ENCODE measurements at regions not wholly inside any gene's neighbourhood (a gene's known extent, or its start where the extent isn't known, plus 50 kb on each side); places are given as distances from the start of the nearest gene placed in this dataset.

DNA sequence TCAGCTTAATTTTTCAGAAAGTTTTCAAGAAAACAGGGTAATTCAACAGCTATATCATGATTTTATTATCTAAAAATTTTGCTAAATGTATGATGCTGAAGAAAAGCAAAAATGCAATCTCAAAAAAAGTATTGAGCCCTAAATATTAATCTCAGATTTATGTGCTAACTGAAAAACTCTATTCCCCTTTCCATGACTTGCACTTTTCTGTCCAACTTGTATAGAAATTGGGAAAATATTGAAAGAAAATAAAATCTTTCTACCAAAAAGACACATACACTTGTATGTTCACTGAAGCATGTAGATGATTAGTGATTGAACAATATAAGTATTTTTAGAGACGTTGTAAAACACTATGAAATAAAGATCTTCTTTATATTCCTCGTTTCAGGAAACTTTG lies 368.0 kb upstream of the ATXN7L3B start:
- TF ChIP-seq CTCF (IDR thresholded peaks at IDR 0.05 in 8 of 11, conservative IDR thresholded peaks at IDR 0.05 in 3 of 11): no peak
- no peak for TF ChIP-seq POLR2AphosphoS5 (IDR thresholded peaks at IDR 0.05)

All from spleen (tissue), 7 donors.